ENCODE measurements at regions not wholly inside any gene's neighbourhood (a gene's known extent, or its start where the extent isn't known, plus 50 kb on each side); places are given as distances from the start of the nearest gene placed in this dataset.

GRCh38 chr10:78393094-78393493 is 359.4 kb downstream of the RPS24 start:
- TF ChIP-seq CTCF (conservative IDR thresholded peaks at IDR 0.05; ENCODE audit: low read depth, low read length) (no peak), EZH2 (IDR thresholded peaks at IDR 0.05; ENCODE audit: borderline replicate concordance, low read depth, low read length, poor library complexity, severe bottlenecking) (no peak)
